ENCODE measurements at regions not wholly inside any gene's neighbourhood (a gene's known extent, or its start where the extent isn't known, plus 50 kb on each side); places are given as distances from the start of the nearest gene placed in this dataset.
"Not testable (repeated sequence)": the region's sequence is repeated elsewhere in the genome, so short reads cannot be mapped to it uniquely, and the experiment has no call there.

DNA sequence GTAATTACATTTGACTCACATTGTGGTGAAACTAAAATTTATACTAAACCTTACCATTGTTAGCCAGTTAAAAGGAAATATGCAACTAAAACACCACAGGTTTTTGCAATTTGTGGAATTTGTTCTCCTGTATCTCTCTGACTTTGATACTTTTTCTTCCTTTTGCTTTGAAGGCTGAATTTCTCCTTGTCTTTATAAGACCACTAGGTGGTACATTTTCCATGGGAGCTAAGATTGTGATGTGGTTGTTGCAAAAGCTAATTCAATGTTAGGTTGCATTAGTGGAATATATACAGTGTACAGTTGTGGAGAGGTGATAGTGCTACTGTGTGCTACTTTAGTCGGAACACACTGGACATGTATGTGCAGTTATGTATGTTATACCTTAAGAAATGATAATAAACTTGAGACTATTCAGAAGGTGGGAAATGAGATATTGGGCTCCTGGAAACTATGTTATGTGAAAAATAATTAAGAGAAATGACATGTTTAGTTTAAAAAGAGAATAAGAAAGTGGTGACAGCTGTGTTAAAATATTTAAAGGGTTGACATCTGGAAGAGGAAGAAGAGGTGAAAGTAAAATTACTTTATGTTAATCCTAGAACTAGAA is 70.3 kb downstream of the ARL9 start:
- TF ChIP-seq, protein P1, sequence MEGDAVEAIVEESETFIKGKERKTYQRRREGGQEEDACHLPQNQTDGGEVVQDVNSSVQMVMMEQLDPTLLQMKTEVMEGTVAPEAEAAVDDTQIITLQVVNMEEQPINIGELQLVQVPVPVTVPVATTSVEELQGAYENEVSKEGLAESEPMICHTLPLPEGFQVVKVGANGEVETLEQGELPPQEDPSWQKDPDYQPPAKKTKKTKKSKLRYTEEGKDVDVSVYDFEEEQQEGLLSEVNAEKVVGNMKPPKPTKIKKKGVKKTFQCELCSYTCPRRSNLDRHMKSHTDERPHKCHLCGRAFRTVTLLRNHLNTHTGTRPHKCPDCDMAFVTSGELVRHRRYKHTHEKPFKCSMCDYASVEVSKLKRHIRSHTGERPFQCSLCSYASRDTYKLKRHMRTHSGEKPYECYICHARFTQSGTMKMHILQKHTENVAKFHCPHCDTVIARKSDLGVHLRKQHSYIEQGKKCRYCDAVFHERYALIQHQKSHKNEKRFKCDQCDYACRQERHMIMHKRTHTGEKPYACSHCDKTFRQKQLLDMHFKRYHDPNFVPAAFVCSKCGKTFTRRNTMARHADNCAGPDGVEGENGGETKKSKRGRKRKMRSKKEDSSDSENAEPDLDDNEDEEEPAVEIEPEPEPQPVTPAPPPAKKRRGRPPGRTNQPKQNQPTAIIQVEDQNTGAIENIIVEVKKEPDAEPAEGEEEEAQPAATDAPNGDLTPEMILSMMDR (IDR thresholded peaks at IDR 0.05; ENCODE audit: low read depth, low read length, missing control alignments): peak; percentile 27
- H3K4me3 ChIP-seq (replicated peaks; ENCODE audit: low read depth, low read length): no peak overlapping the region
- peak; percentile 16 for DNase-seq (ENCODE audit: extremely low read depth, low read depth)

DNA sequence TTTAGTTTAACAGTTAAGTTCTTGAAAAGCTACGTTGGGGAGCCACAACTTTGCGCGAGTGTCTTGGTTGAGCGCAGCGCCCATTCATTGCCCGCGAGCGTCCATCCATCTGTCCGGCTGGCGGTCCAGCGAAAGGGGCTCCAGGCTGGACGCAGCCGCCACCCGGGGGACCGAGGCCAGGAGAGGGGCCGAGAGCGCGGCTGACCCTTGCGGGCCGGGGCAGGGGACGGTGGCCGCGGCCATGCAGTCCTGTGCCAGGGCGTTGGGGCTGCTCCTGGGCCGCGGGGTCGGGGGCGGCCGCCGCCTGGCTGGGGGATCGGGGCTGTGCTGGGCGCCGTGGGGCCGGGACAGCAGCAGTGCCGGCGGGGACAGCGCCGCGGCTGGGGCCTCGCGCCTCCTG is 86.8 kb downstream of the ARL9 start:
- not testable (repeated sequence) for DNase-seq (ENCODE audit: extremely low read depth, low read depth); H3K4me3 ChIP-seq (replicated peaks; ENCODE audit: low read depth, low read length)

Measured in HFF-Myc (cell line).